ENCODE measurements at regions not wholly inside any gene's neighbourhood (a gene's known extent, or its start where the extent isn't known, plus 50 kb on each side); places are given as distances from the start of the nearest gene placed in this dataset.

DNA sequence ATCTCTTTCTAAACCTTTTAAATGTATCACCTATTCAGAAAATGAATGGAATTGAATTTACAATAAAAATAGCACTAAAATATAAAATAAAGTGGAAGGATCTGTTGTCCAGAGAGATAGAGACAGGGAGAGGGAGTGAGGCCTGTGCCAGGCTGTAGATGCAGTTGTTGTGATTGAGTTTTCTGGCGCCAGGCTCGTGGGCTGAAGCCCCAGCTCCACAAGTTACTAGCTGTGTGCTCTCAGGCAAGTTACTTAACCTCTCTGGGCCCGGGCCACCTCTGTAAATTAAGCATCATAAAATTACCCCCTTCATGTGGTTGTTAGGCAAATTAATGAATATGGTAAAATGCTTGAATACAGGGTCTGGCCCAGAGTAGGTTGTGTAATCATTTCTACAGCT lies 52.3 kb upstream of the USP29 start:
- ATAC-seq: no peak
- intact Hi-C loops (cut with micrococcal nuclease): no loop called here
- H3K4me3 ChIP-seq: no peak overlapping the region
- H3K36me3 ChIP-seq (ENCODE audit: control insufficient read depth, insufficient read depth, low read length): no peaks in the 10 kb centered on the region
- H3K79me2 ChIP-seq (ENCODE audit: control insufficient read depth, insufficient read depth, low read length): no peaks in the 10 kb centered on the region
- no peak for FAIRE-seq
- H3K4me1 ChIP-seq (replicated peaks in 1 of 2; ENCODE audit: control insufficient read depth in 2 of 2, insufficient read depth in 2 of 2, low read length in 2 of 2): no peaks in the 10 kb centered on the region
- no peak for DNase-seq (ENCODE audit: extremely low read depth in 1 of 4, low spot score in 3 of 4)
- no peak for TF ChIP-seq GABPA (tag; conservative IDR thresholded peaks at IDR 0.05; ENCODE audit: low read depth)
- no peak for TF ChIP-seq ZNF586 (CRISPR knock-in tag; conservative IDR thresholded peaks at IDR 0.05)
- TF ChIP-seq, protein P1, sequence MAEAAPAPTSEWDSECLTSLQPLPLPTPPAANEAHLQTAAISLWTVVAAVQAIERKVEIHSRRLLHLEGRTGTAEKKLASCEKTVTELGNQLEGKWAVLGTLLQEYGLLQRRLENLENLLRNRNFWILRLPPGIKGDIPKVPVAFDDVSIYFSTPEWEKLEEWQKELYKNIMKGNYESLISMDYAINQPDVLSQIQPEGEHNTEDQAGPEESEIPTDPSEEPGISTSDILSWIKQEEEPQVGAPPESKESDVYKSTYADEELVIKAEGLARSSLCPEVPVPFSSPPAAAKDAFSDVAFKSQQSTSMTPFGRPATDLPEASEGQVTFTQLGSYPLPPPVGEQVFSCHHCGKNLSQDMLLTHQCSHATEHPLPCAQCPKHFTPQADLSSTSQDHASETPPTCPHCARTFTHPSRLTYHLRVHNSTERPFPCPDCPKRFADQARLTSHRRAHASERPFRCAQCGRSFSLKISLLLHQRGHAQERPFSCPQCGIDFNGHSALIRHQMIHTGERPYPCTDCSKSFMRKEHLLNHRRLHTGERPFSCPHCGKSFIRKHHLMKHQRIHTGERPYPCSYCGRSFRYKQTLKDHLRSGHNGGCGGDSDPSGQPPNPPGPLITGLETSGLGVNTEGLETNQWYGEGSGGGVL (CRISPR knock-in tag; IDR thresholded peaks at IDR 0.05): no peak
- TF ChIP-seq, protein P2, sequence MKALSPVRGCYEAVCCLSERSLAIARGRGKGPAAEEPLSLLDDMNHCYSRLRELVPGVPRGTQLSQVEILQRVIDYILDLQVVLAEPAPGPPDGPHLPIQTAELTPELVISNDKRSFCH (CRISPR knock-in tag; IDR thresholded peaks at IDR 0.05): no peak
- TF ChIP-seq, protein P2 (tag; IDR thresholded peaks at IDR 0.05): no peak
- no peak for TF ChIP-seq BRD4 (IDR thresholded peaks at IDR 0.05)
- TF ChIP-seq, protein P3, sequence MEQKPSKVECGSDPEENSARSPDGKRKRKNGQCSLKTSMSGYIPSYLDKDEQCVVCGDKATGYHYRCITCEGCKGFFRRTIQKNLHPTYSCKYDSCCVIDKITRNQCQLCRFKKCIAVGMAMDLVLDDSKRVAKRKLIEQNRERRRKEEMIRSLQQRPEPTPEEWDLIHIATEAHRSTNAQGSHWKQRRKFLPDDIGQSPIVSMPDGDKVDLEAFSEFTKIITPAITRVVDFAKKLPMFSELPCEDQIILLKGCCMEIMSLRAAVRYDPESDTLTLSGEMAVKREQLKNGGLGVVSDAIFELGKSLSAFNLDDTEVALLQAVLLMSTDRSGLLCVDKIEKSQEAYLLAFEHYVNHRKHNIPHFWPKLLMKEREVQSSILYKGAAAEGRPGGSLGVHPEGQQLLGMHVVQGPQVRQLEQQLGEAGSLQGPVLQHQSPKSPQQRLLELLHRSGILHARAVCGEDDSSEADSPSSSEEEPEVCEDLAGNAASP (IDR thresholded peaks at IDR 0.05): no peak
- TF ChIP-seq RBM25 (IDR thresholded peaks at IDR 0.05; ENCODE audit: low read depth, low read length, severe bottlenecking): peak; percentile 37
- no peak for TF ChIP-seq ZBTB8A (IDR thresholded peaks at IDR 0.05; ENCODE audit: partially characterized antibody)
- no TSS peak for BruUV-seq (replicated peaks)
- no peak overlapping the region for H3K9ac ChIP-seq (ENCODE audit: insufficient read depth in 1 of 2, low read depth in 2 of 2, low read length in 2 of 2)
- POLR2A ChIA-PET: no interaction called here
- CTCF ChIA-PET (ENCODE audit: low intra/inter-chr PET ratio): no interaction called here
- H3K9me1 ChIP-seq (ENCODE audit: control insufficient read depth, insufficient read depth, low read length): no peaks in the 10 kb centered on the region
- no peaks in the 10 kb centered on the region for H3K27me3 ChIP-seq (ENCODE audit: control insufficient read depth in 2 of 2, insufficient read depth in 2 of 2, low read length in 2 of 2)
- no peak overlapping the region for H3K4me2 ChIP-seq (ENCODE audit: insufficient read depth, low read length)
- in situ Hi-C loops (cut with MboI): no loop called here
- H3K27ac ChIP-seq (ENCODE audit: extremely low read depth, low read depth, low read length): no peak overlapping the region
- H4K20me1 ChIP-seq (replicated peaks; ENCODE audit: control insufficient read depth, insufficient read depth, low read length): no peaks in the 10 kb centered on the region
- no peak overlapping the region for H2AFZ ChIP-seq (ENCODE audit: low read depth, low read length)
- H3K9me3 ChIP-seq (replicated peaks; ENCODE audit: control insufficient read depth, insufficient read depth, low read depth, low read length): no peaks in the 10 kb centered on the region; the same call in 1 of the 2 replicates
- 0% methylated on average over 3 of the region's 3 CpGs for WGBS (ENCODE audit: insufficient coverage, low coverage, missing lambda C conversion rate)

Measured in K562 (cell line).